ENCODE measurements at regions not wholly inside any gene's neighbourhood (a gene's known extent, or its start where the extent isn't known, plus 50 kb on each side); places are given as distances from the start of the nearest gene placed in this dataset.

GRCh38 chr5:176187276-176188062 is 50.8 kb upstream of the SIMC1 start (continued):
- TF ChIP-seq LRRFIP1 (CRISPR knock-in tag; conservative IDR thresholded peaks at IDR 0.05), result no peak

GRCh38 chr5:176188085-176188484 is 50.1 kb upstream of the SIMC1 start:
- ChIA-PET POLR2A (no interaction called here), CTCF (ENCODE audit: low intra/inter-chr PET ratio, low total read pairs) (no interaction called here)
- Histone ChIP-seq H3K9ac (ENCODE audit: insufficient read depth, low read depth, low read length) (no peak overlapping the region), H3K4me3 (replicated peaks in 1 of 3; ENCODE audit: insufficient read depth in 1 of 3, low read depth in 2 of 3, low read length in 3 of 3) (no peak overlapping the region), H2AFZ (ENCODE audit: low read length) (no peak overlapping the region), H3K79me2 (ENCODE audit: insufficient read depth, low read length) (no peaks in the 10 kb centered on the region), H3K27ac (ENCODE audit: extremely low read length, insufficient read depth, low read length) (no peak overlapping the region), H3K9me3 (ENCODE audit: low read length) (no peaks in the 10 kb centered on the region), H4K20me1 (ENCODE audit: insufficient read depth, low read length) (no peaks in the 10 kb centered on the region), H3K36me3 (replicated peaks in 1 of 2; ENCODE audit: control insufficient read depth in 1 of 2, insufficient read depth in 2 of 2, low read length in 2 of 2) (no peaks in the 10 kb centered on the region), H3K27me3 (ENCODE audit: control insufficient read depth in 1 of 2, insufficient read depth in 2 of 2, low read length in 2 of 2) (peaks cover 2 to 14% of the 10 kb centered on the region in 2 experiments; a peak in 2 of 5 replicates), H3K4me1 (ENCODE audit: insufficient read depth, low read length) (peaks cover 12% of the 10 kb centered on the region), H3K4me2 (ENCODE audit: low read depth, low read length) (no peak overlapping the region)
- intact Hi-C loops (cut with micrococcal nuclease; ENCODE audit: unreplicated experiment) (no loop called here), in situ Hi-C loops (cut with HindIII; ENCODE audit: extremely low pct_ligation_motif_present, low pct_unique_long_range_greater_than_20kb) (no loop called here)
- no peak for ATAC-seq
- DNase-seq (ENCODE audit: low spot score), result no peak
- 56% methylated on average over 5 of the region's 7 CpGs for WGBS (ENCODE audit: low lambda C conversion rate)
- BruUV-seq (replicated peaks), result no TSS peak
- FAIRE-seq, result no peak
- no peak for TF ChIP-seq GPN1 (CRISPR knock-in tag; IDR thresholded peaks at IDR 0.05; ENCODE audit: borderline replicate concordance)
- no peak for TF ChIP-seq BATF2 (CRISPR knock-in tag; IDR thresholded peaks at IDR 0.05)
- no peak for TF ChIP-seq NR0B2 (CRISPR knock-in tag; IDR thresholded peaks at IDR 0.05)
- no peak for TF ChIP-seq ZNF20 (CRISPR knock-in tag; IDR thresholded peaks at IDR 0.05)
- TF ChIP-seq RXRB (CRISPR knock-in tag; IDR thresholded peaks at IDR 0.05; ENCODE audit: borderline replicate concordance), result no peak
- no peak for TF ChIP-seq NFIB (CRISPR knock-in tag; IDR thresholded peaks at IDR 0.05; ENCODE audit: borderline replicate concordance)
- TF ChIP-seq ZNF337 (CRISPR knock-in tag; IDR thresholded peaks at IDR 0.05; ENCODE audit: borderline replicate concordance, low read depth), result no peak
- TF ChIP-seq NCOR1 (IDR thresholded peaks at IDR 0.05; ENCODE audit: borderline replicate concordance, low read length), result no peak
- no peak for TF ChIP-seq SIN3A (IDR thresholded peaks at IDR 0.05; ENCODE audit: borderline replicate concordance, low read depth, low read length)
- TF ChIP-seq SYNCRIP (IDR thresholded peaks at IDR 0.05; ENCODE audit: insufficient read depth, low read depth, low read length), result no peak
- TF ChIP-seq ZC3H13 (CRISPR knock-in tag; IDR thresholded peaks at IDR 0.05), result no peak
- no peak for TF ChIP-seq TIGD3 (CRISPR knock-in tag; IDR thresholded peaks at IDR 0.05; ENCODE audit: borderline replicate concordance)
- TF ChIP-seq ZXDC (CRISPR knock-in tag; IDR thresholded peaks at IDR 0.05), result no peak
- TF ChIP-seq IKZF1 (IDR thresholded peaks at IDR 0.05), result no peak

Measured in HepG2 (cell line).